Central memory CD8-positive, alpha-beta T cell (primary cell): ENCODE measurements at regions not wholly inside any gene's neighbourhood (a gene's known extent, or its start where the extent isn't known, plus 50 kb on each side); places are given as distances from the start of the nearest gene placed in this dataset.

Experiments
- ATAC-seq: fragments of 150-1000 bp; cut with Tn5 transposase; replicated peaks from 2 replicates; pipeline ENCODE4 v1.10.0; 2022; ENCODE audit warnings: mild to moderate bottlenecking, moderate FRiP score, moderate number of reproducible peaks; ENCODE audit not compliant: poor library complexity, severe bottlenecking; ENCODE audit errors: extremely low read depth
- DNase-seq, 2 donors: peaks; one replicate each; pipeline ENCODE4 v3.0.0; 2021; ENCODE audit warnings: low spot score in 2 of 2
- H3K27ac Mint-ChIP-seq: one replicate; pipeline ENCODE4 v1.8.0; 2022; ENCODE audit warnings: low read depth, mild to moderate bottlenecking, moderate library complexity, mixed read lengths
- H3K27me3 Mint-ChIP-seq: one replicate; pipeline ENCODE4 v1.8.0; 2022; ENCODE audit warnings: mixed read lengths
- H3K36me3 Mint-ChIP-seq: one replicate; pipeline ENCODE4 v1.8.0; 2022; ENCODE audit warnings: mild to moderate bottlenecking, moderate library complexity, mixed read lengths; ENCODE audit not compliant: insufficient read depth
- H3K4me1 Mint-ChIP-seq: one replicate; pipeline ENCODE4 v1.8.0; 2022; ENCODE audit warnings: mixed read lengths
- H3K4me3 Mint-ChIP-seq: one replicate; pipeline ENCODE4 v1.8.0; 2022; ENCODE audit warnings: mild to moderate bottlenecking, moderate library complexity, mixed read lengths
- H3K9me3 Mint-ChIP-seq: one replicate; pipeline ENCODE4 v1.8.0; 2022; ENCODE audit warnings: mixed read lengths

DNA sequence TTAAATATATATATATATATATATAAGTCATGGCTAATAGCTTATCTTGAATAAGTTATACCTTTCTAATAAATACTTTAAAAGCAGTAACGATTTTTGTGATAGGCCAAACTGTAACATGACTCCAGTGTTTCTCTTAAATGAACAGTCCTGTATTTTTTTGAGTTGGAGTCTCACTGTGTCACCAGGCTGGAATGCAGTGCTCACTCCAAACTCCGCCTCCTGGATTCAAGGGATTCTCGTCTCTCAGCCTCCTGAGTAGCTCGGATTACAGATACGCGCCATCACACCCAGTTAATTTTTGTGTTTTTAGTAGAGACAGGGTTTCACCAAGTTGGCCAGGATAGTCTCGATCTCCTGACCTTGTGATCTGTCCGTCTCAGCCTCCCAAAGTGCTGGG is 814.2 kb upstream of the SLITRK5 start:
- peaks cover 11% of the 10 kb centered on the region for H3K9me3 Mint-ChIP-seq
- no peak overlapping the region for H3K27ac Mint-ChIP-seq
- no peaks in the 10 kb centered on the region for H3K4me1 Mint-ChIP-seq
- no peak for DNase-seq
- ATAC-seq = no peak
- no peak overlapping the region for H3K4me3 Mint-ChIP-seq
- H3K36me3 Mint-ChIP-seq = no peaks in the 10 kb centered on the region
- no peaks in the 10 kb centered on the region for H3K27me3 Mint-ChIP-seq

DNA sequence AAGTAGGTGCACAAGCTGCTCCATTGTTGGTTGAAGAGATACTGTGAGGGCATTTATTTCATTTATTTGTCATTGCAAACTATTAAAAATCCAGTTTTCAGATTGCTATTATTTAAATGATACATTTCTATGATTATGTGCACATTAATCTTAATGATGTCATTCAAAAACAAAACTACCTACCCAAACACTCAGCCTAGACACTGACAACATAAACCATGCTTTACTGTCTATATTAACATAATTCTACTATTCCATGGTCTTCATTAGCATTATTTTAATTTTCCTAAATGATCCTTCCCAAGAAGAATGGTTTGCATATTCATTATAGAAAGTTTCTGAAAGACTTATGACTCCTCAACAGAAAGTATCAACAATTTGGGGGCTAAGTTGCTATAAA is 813.0 kb upstream of the SLITRK5 start:
- no peak overlapping the region for H3K4me3 Mint-ChIP-seq
- H3K27ac Mint-ChIP-seq = no peak overlapping the region
- no peaks in the 10 kb centered on the region for H3K4me1 Mint-ChIP-seq
- no peaks in the 10 kb centered on the region for H3K36me3 Mint-ChIP-seq
- H3K9me3 Mint-ChIP-seq = peaks cover 11% of the 10 kb centered on the region
- ATAC-seq = no peak
- no peaks in the 10 kb centered on the region for H3K27me3 Mint-ChIP-seq
- DNase-seq = no peak

DNA sequence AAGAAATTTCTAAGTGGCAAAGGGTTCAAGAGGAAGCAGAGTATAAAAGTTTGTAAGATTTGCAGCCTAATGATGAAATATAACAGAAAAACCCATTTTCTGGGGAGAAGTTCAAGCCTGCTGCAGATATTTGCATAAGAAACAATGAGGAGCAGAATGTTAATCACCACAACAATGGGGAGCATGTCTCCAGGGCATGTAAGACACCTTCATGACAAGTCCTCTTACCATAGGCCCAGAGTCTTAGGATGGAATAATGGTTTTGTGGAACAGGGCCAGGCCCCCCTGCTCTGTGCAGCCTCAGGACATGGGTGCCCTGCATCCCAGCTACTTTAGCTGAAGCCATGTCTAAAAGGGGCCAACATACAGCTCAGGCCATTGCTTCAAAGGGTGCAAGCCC is 809.0 kb upstream of the SLITRK5 start:
- H3K4me3 Mint-ChIP-seq = no peak overlapping the region
- DNase-seq (no peak), ATAC-seq (no peak)
- peaks cover 11% of the 10 kb centered on the region for H3K9me3 Mint-ChIP-seq
- H3K27ac Mint-ChIP-seq = no peak overlapping the region
- H3K27me3 Mint-ChIP-seq = no peaks in the 10 kb centered on the region
- H3K4me1 Mint-ChIP-seq = no peaks in the 10 kb centered on the region
- no peaks in the 10 kb centered on the region for H3K36me3 Mint-ChIP-seq

DNA sequence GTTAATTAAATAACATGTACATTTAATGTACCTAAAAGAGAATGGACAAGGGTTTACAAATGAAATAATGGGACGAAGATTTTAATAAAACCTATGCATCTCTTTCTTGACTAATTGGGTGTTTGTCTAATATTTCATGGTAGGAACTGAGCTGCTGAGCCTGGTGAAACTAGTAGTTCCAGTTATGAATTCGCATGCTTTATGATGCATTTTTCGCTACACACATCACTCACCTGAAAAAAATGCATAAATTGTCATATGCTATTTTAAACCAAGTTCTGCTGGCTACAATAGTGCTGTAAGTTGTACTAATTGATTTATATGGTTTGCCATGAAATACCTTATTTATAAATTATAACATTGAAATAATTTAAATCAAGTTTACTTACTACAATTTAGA is 806.8 kb upstream of the SLITRK5 start:
- no peak overlapping the region for H3K27ac Mint-ChIP-seq
- H3K9me3 Mint-ChIP-seq = peaks cover 11% of the 10 kb centered on the region
- H3K4me3 Mint-ChIP-seq = no peak overlapping the region
- ATAC-seq (no peak), DNase-seq (no peak)
- H3K27me3 Mint-ChIP-seq = no peaks in the 10 kb centered on the region
- H3K4me1 Mint-ChIP-seq = no peaks in the 10 kb centered on the region
- H3K36me3 Mint-ChIP-seq = no peaks in the 10 kb centered on the region

DNA sequence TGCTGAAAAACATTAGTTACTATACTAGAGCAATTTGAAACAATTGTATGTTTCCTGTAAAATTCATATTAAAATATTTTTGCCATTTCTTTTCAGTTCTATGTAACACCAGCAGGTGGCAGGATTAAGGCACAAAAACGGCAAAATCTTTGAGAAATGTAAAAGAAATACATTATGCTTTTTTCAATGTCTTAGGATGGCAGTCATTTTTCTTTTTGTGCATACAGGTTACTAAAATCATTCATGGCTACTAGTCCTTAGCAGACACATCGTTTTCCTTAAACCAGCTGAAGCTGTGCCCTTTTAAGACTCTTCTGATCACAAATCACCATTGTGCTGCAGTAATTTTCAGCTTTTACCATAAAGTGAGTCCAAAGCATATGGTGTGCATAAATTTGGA is 800.7 kb upstream of the SLITRK5 start:
- DNase-seq (no peak), ATAC-seq (no peak)
- no peak overlapping the region for H3K4me3 Mint-ChIP-seq
- H3K27ac Mint-ChIP-seq = no peak overlapping the region
- H3K9me3 Mint-ChIP-seq = no peaks in the 10 kb centered on the region
- H3K4me1 Mint-ChIP-seq = no peaks in the 10 kb centered on the region
- H3K36me3 Mint-ChIP-seq = no peaks in the 10 kb centered on the region
- H3K27me3 Mint-ChIP-seq = no peaks in the 10 kb centered on the region

DNA sequence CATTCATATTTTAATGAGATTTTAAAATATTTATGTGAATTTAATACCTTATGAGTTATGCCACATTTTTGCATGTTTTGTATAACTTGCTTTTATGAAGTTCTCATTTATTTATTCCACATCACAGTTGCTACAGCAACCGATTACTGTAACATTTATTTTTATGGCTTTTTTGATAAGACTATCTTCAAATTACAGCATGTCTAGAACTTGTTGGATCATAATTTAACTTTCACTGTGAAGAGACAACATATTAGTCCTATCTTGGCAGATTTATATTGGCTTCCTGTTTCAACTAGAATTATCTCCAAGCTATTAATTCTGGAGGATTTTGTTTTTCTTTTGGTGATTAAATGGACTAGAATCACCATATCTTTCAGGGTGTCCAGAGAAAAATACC is 793.7 kb upstream of the SLITRK5 start:
- Mint-ChIP-seq H3K9me3 (peaks cover 3% of the 10 kb centered on the region), H3K27me3 (no peaks in the 10 kb centered on the region), H3K36me3 (no peaks in the 10 kb centered on the region), H3K27ac (no peak overlapping the region), H3K4me1 (no peaks in the 10 kb centered on the region), H3K4me3 (no peak overlapping the region)
- no peak for DNase-seq
- no peak for ATAC-seq

DNA sequence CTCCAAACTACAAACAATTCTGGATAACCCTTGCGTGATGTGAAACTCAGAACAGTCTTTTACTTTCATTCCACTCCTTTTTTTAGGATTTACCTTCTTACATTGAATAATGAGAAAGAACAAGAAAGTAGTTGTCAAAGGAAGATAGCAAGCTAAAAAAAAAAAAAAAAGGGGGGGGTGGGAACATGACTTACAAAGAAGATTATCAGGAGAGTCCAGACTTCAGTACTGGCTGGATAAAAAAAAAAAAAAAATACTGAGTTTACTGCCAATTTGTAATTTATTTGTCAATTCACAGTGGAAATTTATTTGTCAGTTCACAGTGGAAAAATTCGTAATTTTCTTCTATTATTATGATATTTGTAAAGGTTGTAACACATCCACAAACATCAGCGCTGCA is 792.4 kb upstream of the SLITRK5 start:
- Mint-ChIP-seq H3K27ac (no peak overlapping the region), H3K9me3 (peaks cover 13% of the 10 kb centered on the region), H3K4me1 (no peaks in the 10 kb centered on the region), H3K27me3 (no peaks in the 10 kb centered on the region), H3K36me3 (no peaks in the 10 kb centered on the region), H3K4me3 (no peak overlapping the region)
- ATAC-seq = no peak
- DNase-seq = no peak

DNA sequence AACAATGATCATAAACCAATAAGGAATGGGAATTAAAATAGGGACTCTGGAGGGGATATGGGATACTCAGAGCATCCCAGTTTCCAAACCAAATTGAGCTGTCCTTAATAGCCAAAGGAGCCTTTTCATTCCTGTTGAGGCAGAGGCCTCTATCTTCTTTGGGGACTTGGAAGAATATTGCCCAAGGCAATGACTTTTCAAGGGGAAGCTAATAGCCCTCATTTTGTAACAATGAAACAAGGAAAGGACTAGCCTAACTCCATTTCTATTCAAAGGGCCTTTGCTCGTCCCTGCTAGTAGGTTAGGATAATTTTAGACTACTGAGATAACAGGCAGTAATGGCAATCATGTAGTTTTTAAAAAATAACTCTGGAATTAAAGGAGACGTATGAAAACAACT is 789.8 kb upstream of the SLITRK5 start:
- peaks cover 1% of the 10 kb centered on the region for H3K36me3 Mint-ChIP-seq
- no peak overlapping the region for H3K27ac Mint-ChIP-seq
- H3K4me1 Mint-ChIP-seq = no peaks in the 10 kb centered on the region
- peaks cover 30% of the 10 kb centered on the region for H3K9me3 Mint-ChIP-seq
- DNase-seq = no peak
- ATAC-seq = no peak
- H3K4me3 Mint-ChIP-seq = no peak overlapping the region
- no peaks in the 10 kb centered on the region for H3K27me3 Mint-ChIP-seq

DNA sequence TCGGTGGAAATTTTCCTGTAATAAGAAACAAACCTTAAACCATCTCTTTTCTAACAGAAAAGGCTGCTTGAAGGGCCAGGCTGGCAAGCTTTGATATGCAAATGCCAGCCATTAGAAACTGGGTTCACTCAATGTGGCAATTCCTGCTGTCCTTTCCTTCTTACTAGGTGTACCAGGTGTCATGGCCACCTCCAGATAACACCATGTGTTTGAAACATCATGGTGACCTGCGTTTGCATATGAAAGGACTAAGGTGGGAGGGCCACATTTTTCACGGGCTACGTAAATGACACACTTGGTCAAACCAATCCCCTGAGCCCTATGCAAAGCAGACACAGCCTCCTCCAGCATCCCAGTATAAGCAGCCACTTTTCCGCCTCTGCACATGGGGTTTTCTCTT is 789.1 kb upstream of the SLITRK5 start:
- H3K4me1 Mint-ChIP-seq = no peaks in the 10 kb centered on the region
- H3K9me3 Mint-ChIP-seq = peaks cover 30% of the 10 kb centered on the region
- no peak for DNase-seq
- no peak overlapping the region for H3K27ac Mint-ChIP-seq
- H3K4me3 Mint-ChIP-seq = no peak overlapping the region
- no peak for ATAC-seq
- H3K27me3 Mint-ChIP-seq = no peaks in the 10 kb centered on the region
- peaks cover 1% of the 10 kb centered on the region for H3K36me3 Mint-ChIP-seq

DNA sequence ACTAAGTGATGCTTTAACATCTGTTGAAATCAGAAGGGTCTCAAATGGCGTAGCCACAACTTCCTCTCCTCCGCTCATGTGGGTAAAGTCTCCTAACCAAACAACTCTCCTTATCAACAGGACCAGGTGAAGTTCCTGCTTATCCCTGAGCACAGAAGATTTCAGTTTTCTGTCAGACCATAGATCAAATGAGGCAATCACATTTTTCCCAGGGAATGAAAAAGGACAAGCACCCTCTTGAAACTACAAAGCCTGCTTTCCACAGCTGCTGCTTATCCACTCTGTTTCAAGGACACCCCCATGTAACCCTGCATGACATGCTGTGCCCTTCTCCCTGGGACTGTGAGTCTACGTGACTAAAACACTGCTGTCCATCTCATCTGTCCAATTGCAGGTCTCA is 788.3 kb upstream of the SLITRK5 start:
- Mint-ChIP-seq H3K4me3 (no peak overlapping the region), H3K9me3 (peaks cover 30% of the 10 kb centered on the region), H3K27ac (no peak overlapping the region)

DNA sequence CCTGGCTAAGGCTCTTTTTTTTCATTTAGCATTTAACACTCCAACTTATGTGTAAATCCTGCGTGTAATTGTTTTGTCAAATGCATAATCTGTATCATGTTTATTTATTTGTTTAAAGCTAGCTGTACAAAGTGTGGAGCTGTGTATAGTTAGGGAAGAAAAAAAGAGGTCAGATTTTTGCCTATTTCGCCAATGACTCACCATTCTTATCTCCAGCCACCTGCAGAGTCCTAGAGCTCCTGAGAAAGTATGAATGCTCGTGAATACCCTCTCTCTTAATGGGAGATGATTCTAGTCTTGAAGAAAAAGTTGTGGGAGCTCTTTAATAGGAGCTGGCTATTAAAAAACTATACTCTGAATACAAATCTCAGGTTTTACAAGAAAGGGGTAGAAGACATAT is 778.8 kb upstream of the SLITRK5 start:
- Mint-ChIP-seq H3K9me3 (peaks cover 17% of the 10 kb centered on the region), H3K27me3 (no peaks in the 10 kb centered on the region), H3K27ac (no peak overlapping the region), H3K36me3 (no peaks in the 10 kb centered on the region), H3K4me1 (no peaks in the 10 kb centered on the region), H3K4me3 (no peak overlapping the region)
- no peak for ATAC-seq
- DNase-seq = no peak

More for the DNA sequence above, 788.3 kb upstream of the SLITRK5 start:
- Mint-ChIP-seq H3K27me3 (no peaks in the 10 kb centered on the region), H3K4me1 (no peaks in the 10 kb centered on the region), H3K36me3 (peaks cover 1% of the 10 kb centered on the region)
- ATAC-seq = no peak
- DNase-seq = no peak

DNA sequence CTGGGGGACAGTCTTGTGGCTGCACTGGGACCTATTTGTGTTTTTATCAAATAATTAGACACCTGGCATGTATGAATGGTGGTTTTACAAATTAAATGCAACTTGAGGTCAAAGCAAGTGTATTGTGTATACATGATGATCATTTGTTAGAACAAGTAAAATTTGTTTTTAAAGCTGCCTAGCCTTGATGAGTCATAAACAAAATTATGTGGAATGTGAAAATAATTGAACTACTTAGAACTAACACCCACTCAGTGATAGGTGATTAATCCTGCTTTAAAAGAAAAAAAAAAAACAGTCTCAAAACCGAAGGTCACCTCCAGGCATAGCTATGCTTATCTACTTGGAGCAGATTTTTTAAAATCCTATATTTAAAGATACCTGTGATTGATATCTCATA is 770.3 kb upstream of the SLITRK5 start:
- Mint-ChIP-seq H3K36me3 (no peaks in the 10 kb centered on the region), H3K9me3 (peaks cover 24% of the 10 kb centered on the region), H3K4me3 (no peak overlapping the region), H3K27ac (no peak overlapping the region), H3K27me3 (no peaks in the 10 kb centered on the region), H3K4me1 (no peaks in the 10 kb centered on the region)
- ATAC-seq (no peak), DNase-seq (no peak)

DNA sequence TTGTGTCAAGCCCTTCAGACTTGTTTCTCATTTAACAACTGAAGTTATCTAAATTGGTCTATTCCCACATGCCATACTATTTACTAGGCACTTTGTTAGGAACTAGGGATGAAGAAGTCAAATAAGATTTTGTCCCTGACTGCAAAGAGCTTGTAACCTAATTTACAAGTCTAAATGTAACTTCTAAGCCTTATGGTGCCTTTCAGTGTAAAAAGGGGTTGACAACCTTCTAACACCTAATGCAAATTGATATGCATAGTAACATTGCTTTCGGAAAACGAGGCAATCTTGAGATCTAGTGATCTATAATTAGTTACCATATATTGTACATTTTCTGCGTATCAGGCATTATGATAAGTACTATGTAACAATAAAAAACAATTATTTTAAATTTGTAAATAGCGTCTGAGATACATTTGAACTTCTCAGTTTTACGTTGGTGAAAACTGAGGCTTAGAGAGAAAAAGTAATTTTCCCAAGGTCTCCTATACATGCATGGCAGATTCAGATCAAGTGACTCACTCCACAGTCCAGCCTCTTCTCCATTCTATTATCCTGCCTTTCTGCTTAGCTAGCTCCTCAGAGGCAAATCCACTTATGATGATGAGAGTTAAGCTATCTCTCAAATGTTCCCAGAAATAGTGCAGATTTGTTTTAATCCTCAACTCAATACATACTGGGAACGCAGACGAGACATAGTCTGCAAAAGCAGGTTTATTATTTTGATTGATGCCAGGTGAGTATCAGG is 764.9 kb upstream of the SLITRK5 start:
- no peaks in the 10 kb centered on the region for H3K27me3 Mint-ChIP-seq
- no peak for DNase-seq
- no peak overlapping the region for H3K27ac Mint-ChIP-seq
- H3K9me3 Mint-ChIP-seq = peaks cover 22% of the 10 kb centered on the region
- H3K4me1 Mint-ChIP-seq = no peaks in the 10 kb centered on the region
- H3K4me3 Mint-ChIP-seq = no peak overlapping the region
- ATAC-seq = no peak
- no peaks in the 10 kb centered on the region for H3K36me3 Mint-ChIP-seq
